H1 (cell line): ENCODE measurements at regions not wholly inside any gene's neighbourhood (a gene's known extent, or its start where the extent isn't known, plus 50 kb on each side); places are given as distances from the start of the nearest gene placed in this dataset.

Experiments used
- ATF2 ChIP-seq: IDR thresholded peaks from 2 replicates; pipeline ENCODE4 v1.6.1; 2012; ENCODE audit warnings: low read length, inconsistent platforms
- EP300 ChIP-seq, 2 experiments: IDR thresholded peaks; 1 replicate in 1 of 2; 2 replicates in 1 of 2; pipeline ENCODE4 v1.6.1; 2011 to 2012; ENCODE audit warnings: low read depth in 2 of 2, low read length in 2 of 2, mild to moderate bottlenecking in 2 of 2, borderline replicate concordance in 1 of 2, inconsistent platforms in 1 of 2, moderate library complexity in 1 of 2
- EZH2 ChIP-seq: fragments of 200-600 bp; sonication (generic); IDR thresholded peaks from 2 replicates; pipeline ENCODE4 v1.7.1; 2012; ENCODE audit warnings: low read depth, mild to moderate bottlenecking, moderate library complexity, low read length, inconsistent platforms; ENCODE audit not compliant: severe bottlenecking
- GTF2F1 ChIP-seq: IDR thresholded peaks from 2 replicates; pipeline ENCODE4 v1.6.1; 2012; ENCODE audit warnings: low read depth, low read length, improper control_type of control experiment, borderline replicate concordance
- JUN ChIP-seq: IDR thresholded peaks from 2 replicates; pipeline ENCODE4 v1.6.1; 2011; ENCODE audit warnings: low read depth, mild to moderate bottlenecking, improper control_type of control experiment, low read length
- MAFK ChIP-seq: IDR thresholded peaks from 2 replicates; pipeline ENCODE4 v1.6.1; 2012; ENCODE audit warnings: low read depth, mild to moderate bottlenecking, improper control_type of control experiment, low read length
- MAX ChIP-seq: IDR thresholded peaks from 2 replicates; pipeline ENCODE4 v1.6.1; 2012; ENCODE audit warnings: inconsistent platforms
- PHF8 ChIP-seq: fragments of 200-600 bp; sonication (generic); conservative IDR thresholded peaks from 2 replicates; pipeline ENCODE4 v1.7.1; 2012; ENCODE audit warnings: low read depth, mild to moderate bottlenecking, inconsistent platforms, low read length, moderate library complexity
- POLR2A ChIP-seq, 2 experiments: IDR thresholded peaks; 1 replicate in 1 of 2; 2 replicates in 1 of 2; pipeline ENCODE4 v1.6.1; 2011; ENCODE audit warnings: low read depth in 2 of 2, low read length in 2 of 2, mild to moderate bottlenecking in 2 of 2; ENCODE audit errors: control extremely low read depth in 1 of 2
- POLR2AphosphoS5 ChIP-seq: IDR thresholded peaks from 2 replicates; pipeline ENCODE4 v1.6.1; 2011; ENCODE audit warnings: low read depth, low read length
- RAD21 ChIP-seq, 2 experiments: IDR thresholded peaks in 1 of 2; conservative IDR thresholded peaks in 1 of 2; 2 replicates each; pipeline ENCODE4 v1.6.1; 2011; ENCODE audit warnings: low read depth in 2 of 2, low read length in 2 of 2, improper control_type of control experiment in 1 of 2, inconsistent platforms in 1 of 2, mild to moderate bottlenecking in 1 of 2, moderate library complexity in 1 of 2
- SIN3A ChIP-seq, 2 experiments: IDR thresholded peaks in 1 of 2; conservative IDR thresholded peaks in 1 of 2; 2 replicates each; pipeline ENCODE4 v1.6.1; 2011 to 2012; ENCODE audit warnings: low read length in 2 of 2, improper control_type of control experiment in 1 of 2, low read depth in 1 of 2, mild to moderate bottlenecking in 1 of 2
- SUZ12 ChIP-seq: fragments of 200-600 bp; sonication (generic); IDR thresholded peaks from 2 replicates; pipeline ENCODE4 v1.6.1; 2012; ENCODE audit warnings: mild to moderate bottlenecking, inconsistent platforms, low read length, moderate library complexity, mixed read lengths
- TF ChIP-seq, protein P1 (sequence below), 3 experiments: IDR thresholded peaks; 1 replicate in 2 of 3; 2 replicates in 1 of 3; pipeline versions ENCODE4 v1.5.1 to v1.6.1; 2011; ENCODE audit warnings: low read length in 3 of 3, mild to moderate bottlenecking in 3 of 3, inconsistent platforms in 2 of 3, low read depth in 1 of 3, moderate library complexity in 1 of 3; ENCODE audit not compliant: insufficient read depth in 1 of 3; ENCODE audit errors: control extremely low read depth in 1 of 3

DNA sequence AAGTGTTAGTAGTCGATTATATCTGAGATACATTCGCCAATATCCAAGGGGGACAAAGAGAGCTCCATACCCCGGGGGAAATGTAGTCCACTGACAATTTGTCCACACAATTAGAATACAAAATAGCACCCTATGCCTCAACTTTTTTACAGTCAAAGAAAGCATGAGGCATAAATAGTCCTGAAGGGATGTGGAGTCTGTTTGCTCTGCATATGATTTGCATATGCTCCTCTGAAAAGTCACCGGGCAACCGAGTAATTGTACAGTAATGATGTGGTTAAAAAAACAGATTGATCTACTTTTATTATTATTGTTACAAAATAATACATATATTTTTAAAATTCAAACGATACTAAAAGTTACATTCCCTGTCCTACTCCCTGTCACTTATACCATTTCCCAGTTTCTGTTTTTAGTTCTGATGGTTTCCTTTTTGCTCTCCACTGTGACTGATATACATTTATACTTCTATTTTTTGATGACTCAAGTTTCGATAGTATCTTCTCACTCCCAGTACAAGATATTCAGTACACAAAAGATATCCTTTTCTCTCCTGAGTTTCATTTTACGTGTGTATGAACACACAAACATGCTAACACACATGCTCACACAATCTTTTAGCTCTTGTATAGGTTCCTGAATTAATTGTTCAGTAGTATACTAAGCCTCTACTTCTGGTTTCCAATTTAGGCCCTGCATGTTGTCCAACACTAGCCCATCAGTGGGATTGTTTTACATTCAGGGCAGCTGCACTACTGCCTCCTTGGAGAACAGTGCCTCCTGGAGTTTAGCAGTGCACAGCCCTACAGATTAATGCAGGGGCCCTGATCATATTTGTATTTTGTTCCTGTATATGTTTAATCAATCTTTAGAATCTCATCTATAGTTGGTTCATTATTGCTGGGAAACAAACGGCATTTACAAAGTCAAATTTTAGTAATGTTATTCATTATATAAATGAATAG, 130.9 kb downstream of the TES start:
- TF ChIP-seq RAD21 (IDR thresholded peaks at IDR 0.05 in 1 of 2, conservative IDR thresholded peaks at IDR 0.05 in 1 of 2; ENCODE audit: low read depth in 2 of 2, low read length in 2 of 2): peak; percentile 47 to 57
- TF ChIP-seq SUZ12: no peak
- TF ChIP-seq POLR2AphosphoS5: no peak
- TF ChIP-seq, protein P1, sequence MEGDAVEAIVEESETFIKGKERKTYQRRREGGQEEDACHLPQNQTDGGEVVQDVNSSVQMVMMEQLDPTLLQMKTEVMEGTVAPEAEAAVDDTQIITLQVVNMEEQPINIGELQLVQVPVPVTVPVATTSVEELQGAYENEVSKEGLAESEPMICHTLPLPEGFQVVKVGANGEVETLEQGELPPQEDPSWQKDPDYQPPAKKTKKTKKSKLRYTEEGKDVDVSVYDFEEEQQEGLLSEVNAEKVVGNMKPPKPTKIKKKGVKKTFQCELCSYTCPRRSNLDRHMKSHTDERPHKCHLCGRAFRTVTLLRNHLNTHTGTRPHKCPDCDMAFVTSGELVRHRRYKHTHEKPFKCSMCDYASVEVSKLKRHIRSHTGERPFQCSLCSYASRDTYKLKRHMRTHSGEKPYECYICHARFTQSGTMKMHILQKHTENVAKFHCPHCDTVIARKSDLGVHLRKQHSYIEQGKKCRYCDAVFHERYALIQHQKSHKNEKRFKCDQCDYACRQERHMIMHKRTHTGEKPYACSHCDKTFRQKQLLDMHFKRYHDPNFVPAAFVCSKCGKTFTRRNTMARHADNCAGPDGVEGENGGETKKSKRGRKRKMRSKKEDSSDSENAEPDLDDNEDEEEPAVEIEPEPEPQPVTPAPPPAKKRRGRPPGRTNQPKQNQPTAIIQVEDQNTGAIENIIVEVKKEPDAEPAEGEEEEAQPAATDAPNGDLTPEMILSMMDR (IDR thresholded peaks at IDR 0.05; ENCODE audit: control extremely low read depth in 1 of 3, insufficient read depth in 1 of 3, low read depth in 1 of 3, low read length in 3 of 3): peak; percentile 17 to 39 (median 34); a peak in 3 of 4 replicates
- no peak for TF ChIP-seq POLR2A (IDR thresholded peaks at IDR 0.05; ENCODE audit: control extremely low read depth in 1 of 2, low read depth in 2 of 2, low read length in 2 of 2)
- no peak for TF ChIP-seq EZH2
- TF ChIP-seq JUN: no peak
- no peak for TF ChIP-seq SIN3A (conservative IDR thresholded peaks at IDR 0.05 in 1 of 2, IDR thresholded peaks at IDR 0.05 in 1 of 2; ENCODE audit: low read depth in 1 of 2, low read length in 2 of 2)
- TF ChIP-seq PHF8: no peak
- TF ChIP-seq EP300 (IDR thresholded peaks at IDR 0.05; ENCODE audit: borderline replicate concordance in 1 of 2, low read depth in 2 of 2, low read length in 2 of 2): no peak
- TF ChIP-seq GTF2F1: no peak
- TF ChIP-seq ATF2: no peak
- no peak for TF ChIP-seq MAFK
- TF ChIP-seq MAX: no peak
